GM23338 (cell line): ENCODE measurements at regions not wholly inside any gene's neighbourhood (a gene's known extent, or its start where the extent isn't known, plus 50 kb on each side); places are given as distances from the start of the nearest gene placed in this dataset.

Source experiments
- ATAC-seq: fragments of 200-7000 bp; cut with Tn5 transposase; 3 replicates; pipeline ENCODE4 v1.9.1; 2020
- DNase-seq: peaks from one replicate; pipeline ENCODE4 v3.0.0-alpha.2; 2015; ENCODE audit warnings: low spot score
- H2AFZ ChIP-seq: fragments of 200-600 bp; sonication (generic); 2 replicates; pipeline ENCODE4 v1.8.0; 2016; ENCODE audit warnings: antibody characterized with exemption, mild to moderate bottlenecking, moderate library complexity
- H3F3A ChIP-seq: fragments of 200-600 bp; sonication (generic); replicated peaks from 2 replicates; pipeline ENCODE4 v1.8.0; 2017; ENCODE audit warnings: antibody characterized with exemption, mixed run types, low read depth
- H3K27ac ChIP-seq: fragments of 200-600 bp; sonication (generic); 2 replicates; pipeline ENCODE4 v1.6.1; 2016; ENCODE audit warnings: low read depth
- H3K27me3 ChIP-seq: fragments of 200-600 bp; sonication (generic); 2 replicates; pipeline ENCODE4 v1.8.0; 2016; ENCODE audit warnings: mild to moderate bottlenecking, mixed run types, moderate library complexity; ENCODE audit not compliant: insufficient read depth
- H3K36me3 ChIP-seq: fragments of 200-600 bp; sonication (generic); 2 replicates; pipeline ENCODE4 v1.8.0; 2016; ENCODE audit warnings: mild to moderate bottlenecking; ENCODE audit not compliant: insufficient read depth
- H3K4me1 ChIP-seq: fragments of 200-600 bp; sonication (generic); 2 replicates; pipeline ENCODE4 v1.8.0; 2016; ENCODE audit warnings: mild to moderate bottlenecking, moderate library complexity; ENCODE audit not compliant: insufficient read depth
- H3K4me2 ChIP-seq: fragments of 200-600 bp; sonication (generic); 2 replicates; pipeline ENCODE4 v1.7.1; 2017; ENCODE audit warnings: mixed run types
- H3K4me3 ChIP-seq: fragments of 200-600 bp; sonication (generic); 2 replicates; pipeline ENCODE4 v1.6.1; 2016; ENCODE audit warnings: mixed run types
- H3K79me2 ChIP-seq: fragments of 200-600 bp; sonication (generic); replicated peaks from 2 replicates; pipeline ENCODE4 v1.8.0; 2017; ENCODE audit warnings: mild to moderate bottlenecking; ENCODE audit not compliant: insufficient read depth
- H3K9me2 ChIP-seq: fragments of 200-600 bp; sonication (generic); 2 replicates; pipeline ENCODE4 v1.8.0; 2017; ENCODE audit not compliant: insufficient read depth
- H4K20me1 ChIP-seq: fragments of 200-600 bp; sonication (generic); replicated peaks from 2 replicates; pipeline ENCODE4 v1.8.0; 2017; ENCODE audit warnings: mild to moderate bottlenecking; ENCODE audit not compliant: insufficient read depth
- H3K27ac Mint-ChIP-seq: 2 replicates; pipeline ENCODE4 v1.8.0; 2020; ENCODE audit warnings: inconsistent platforms, mild to moderate bottlenecking, moderate library complexity, mixed read lengths
- H3K27me3 Mint-ChIP-seq: 3 replicates; pipeline ENCODE4 v1.8.0; 2022; ENCODE audit warnings: low read depth, mild to moderate bottlenecking, moderate library complexity, mixed read lengths, inconsistent platforms; ENCODE audit not compliant: insufficient read depth, poor library complexity
- H3K36me3 Mint-ChIP-seq: 3 replicates; pipeline ENCODE4 v1.8.0; 2021; ENCODE audit warnings: low read depth, mild to moderate bottlenecking, inconsistent platforms, moderate library complexity, mixed read lengths
- H3K4me1 Mint-ChIP-seq: 3 replicates; pipeline ENCODE4 v1.8.0; 2020; ENCODE audit warnings: mild to moderate bottlenecking, inconsistent platforms, mixed read lengths
- H3K4me3 Mint-ChIP-seq: 3 replicates; pipeline ENCODE4 v1.8.0; 2021; ENCODE audit warnings: moderate library complexity, mild to moderate bottlenecking, inconsistent platforms, mixed read lengths
- H3K9me3 Mint-ChIP-seq: 3 replicates; pipeline ENCODE4 v1.8.0; 2020; ENCODE audit warnings: moderate library complexity, mild to moderate bottlenecking, inconsistent platforms, mixed read lengths
- CREB1 ChIP-seq: fragments of 250-450 bp; sonication (Bioruptor Pico); IDR thresholded peaks from 2 replicates; pipeline ENCODE4 v1.5.0; 2020; ENCODE audit warnings: low read depth, mild to moderate bottlenecking, moderate library complexity
- EZH2 ChIP-seq: fragments of 200-600 bp; sonication (generic); IDR thresholded peaks from one replicate; pipeline ENCODE4 v1.8.0; 2017; ENCODE audit warnings: antibody characterized with exemption, mild to moderate bottlenecking, low read depth; ENCODE audit not compliant: unreplicated experiment
- EZH2phosphoT487 ChIP-seq: fragments of 200-600 bp; sonication (generic); IDR thresholded peaks from one replicate; pipeline ENCODE4 v1.8.1; 2018; ENCODE audit warnings: antibody characterized with exemption; ENCODE audit not compliant: unreplicated experiment
- JUNB ChIP-seq: IDR thresholded peaks from one replicate; pipeline ENCODE4 v1.6.1; 2016; ENCODE audit warnings: antibody characterized with exemption; ENCODE audit not compliant: unreplicated experiment
- NANOG ChIP-seq: IDR thresholded peaks from 2 replicates; pipeline ENCODE4 v1.6.1; 2016; ENCODE audit warnings: antibody characterized with exemption, borderline replicate concordance
- POLR2AphosphoS5 ChIP-seq: IDR thresholded peaks from 2 replicates; pipeline ENCODE4 v1.6.1; 2016; ENCODE audit warnings: antibody characterized with exemption, low read depth
- REST ChIP-seq: IDR thresholded peaks from one replicate; pipeline ENCODE4 v1.6.1; 2018; ENCODE audit warnings: antibody characterized with exemption; ENCODE audit not compliant: unreplicated experiment
- STAT1 ChIP-seq: IDR thresholded peaks from one replicate; pipeline ENCODE4 v1.6.1; 2016; ENCODE audit warnings: antibody characterized with exemption; ENCODE audit not compliant: unreplicated experiment
- ZNF114 ChIP-seq: fragments of 250-450 bp; sonication (Bioruptor Pico); IDR thresholded peaks from 2 replicates; pipeline ENCODE4 v1.5.0; 2020; ENCODE audit warnings: mild to moderate bottlenecking, moderate library complexity
- ZNF331 ChIP-seq: fragments of 250-450 bp; sonication (Bioruptor Pico); IDR thresholded peaks from 2 replicates; pipeline ENCODE4 v1.5.0; 2020; ENCODE audit warnings: low read depth, mild to moderate bottlenecking, moderate library complexity
- TF ChIP-seq, protein P1 (sequence below), 2 experiments: fragments of 200-600 bp in 1 of 2; sonication (generic) in 1 of 2; conservative IDR thresholded peaks; 2 replicates each; pipeline versions ENCODE4 v1.5.1 to v1.6.1; 2016 to 2017; ENCODE audit warnings: antibody characterized with exemption in 2 of 2, low read depth in 2 of 2, mild to moderate bottlenecking in 2 of 2, moderate library complexity in 1 of 2
- TF ChIP-seq, protein P2 (sequence below): fragments of 250-450 bp; sonication (Bioruptor Pico); IDR thresholded peaks from 2 replicates; pipeline ENCODE4 v1.5.0; 2020; ENCODE audit warnings: mild to moderate bottlenecking, moderate library complexity
- TF ChIP-seq, protein P3 (sequence below): IDR thresholded peaks from 2 replicates; pipeline ENCODE4 v1.6.1; 2016; ENCODE audit warnings: antibody characterized with exemption

DNA sequence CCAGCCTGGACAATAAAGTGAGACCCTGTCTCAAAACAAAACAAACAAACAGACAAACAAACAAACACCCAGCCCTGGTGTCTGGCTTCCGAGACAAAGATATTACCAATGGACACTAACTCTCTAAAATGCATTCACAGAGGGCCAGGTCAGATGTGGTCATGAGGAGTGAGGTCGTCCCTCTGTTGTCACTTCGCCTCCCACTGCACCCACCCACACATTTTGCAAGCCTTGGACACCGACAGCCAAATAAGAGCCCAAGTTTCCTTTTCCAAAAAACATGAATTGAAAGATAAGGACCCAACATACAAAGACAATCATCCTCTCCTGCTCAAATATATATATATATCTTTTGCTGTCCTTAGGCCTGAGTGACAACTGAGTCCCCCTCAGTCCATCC lies 319.9 kb downstream of the TSN start:
- Histone ChIP-seq H3K9me2 (0 out of 2 replicates have a peak, but pooled peaks cover 3% of the 10 kb centered on the region), H3K4me3 (no peak overlapping the region), H2AFZ (no peak overlapping the region), H3K4me2 (no peak overlapping the region), H3K36me3 (no peaks in the 10 kb centered on the region), H3K79me2 (no peaks in the 10 kb centered on the region), H3F3A (no peaks in the 10 kb centered on the region), H4K20me1 (no peaks in the 10 kb centered on the region), H3K27ac (no peak overlapping the region), H3K27me3 (no peaks in the 10 kb centered on the region), H3K4me1 (no peaks in the 10 kb centered on the region)
- no peak for ATAC-seq
- H3K27ac Mint-ChIP-seq = no peak overlapping the region
- H3K9me3 Mint-ChIP-seq = no peaks in the 10 kb centered on the region
- no peaks in the 10 kb centered on the region for H3K36me3 Mint-ChIP-seq
- no peak for DNase-seq
- no peak overlapping the region for H3K4me3 Mint-ChIP-seq
- no peaks in the 10 kb centered on the region for H3K4me1 Mint-ChIP-seq
- TF ChIP-seq, protein P1, sequence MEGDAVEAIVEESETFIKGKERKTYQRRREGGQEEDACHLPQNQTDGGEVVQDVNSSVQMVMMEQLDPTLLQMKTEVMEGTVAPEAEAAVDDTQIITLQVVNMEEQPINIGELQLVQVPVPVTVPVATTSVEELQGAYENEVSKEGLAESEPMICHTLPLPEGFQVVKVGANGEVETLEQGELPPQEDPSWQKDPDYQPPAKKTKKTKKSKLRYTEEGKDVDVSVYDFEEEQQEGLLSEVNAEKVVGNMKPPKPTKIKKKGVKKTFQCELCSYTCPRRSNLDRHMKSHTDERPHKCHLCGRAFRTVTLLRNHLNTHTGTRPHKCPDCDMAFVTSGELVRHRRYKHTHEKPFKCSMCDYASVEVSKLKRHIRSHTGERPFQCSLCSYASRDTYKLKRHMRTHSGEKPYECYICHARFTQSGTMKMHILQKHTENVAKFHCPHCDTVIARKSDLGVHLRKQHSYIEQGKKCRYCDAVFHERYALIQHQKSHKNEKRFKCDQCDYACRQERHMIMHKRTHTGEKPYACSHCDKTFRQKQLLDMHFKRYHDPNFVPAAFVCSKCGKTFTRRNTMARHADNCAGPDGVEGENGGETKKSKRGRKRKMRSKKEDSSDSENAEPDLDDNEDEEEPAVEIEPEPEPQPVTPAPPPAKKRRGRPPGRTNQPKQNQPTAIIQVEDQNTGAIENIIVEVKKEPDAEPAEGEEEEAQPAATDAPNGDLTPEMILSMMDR (conservative IDR thresholded peaks at IDR 0.05; ENCODE audit: low read depth in 2 of 2) = no peak
- TF ChIP-seq, protein P2, sequence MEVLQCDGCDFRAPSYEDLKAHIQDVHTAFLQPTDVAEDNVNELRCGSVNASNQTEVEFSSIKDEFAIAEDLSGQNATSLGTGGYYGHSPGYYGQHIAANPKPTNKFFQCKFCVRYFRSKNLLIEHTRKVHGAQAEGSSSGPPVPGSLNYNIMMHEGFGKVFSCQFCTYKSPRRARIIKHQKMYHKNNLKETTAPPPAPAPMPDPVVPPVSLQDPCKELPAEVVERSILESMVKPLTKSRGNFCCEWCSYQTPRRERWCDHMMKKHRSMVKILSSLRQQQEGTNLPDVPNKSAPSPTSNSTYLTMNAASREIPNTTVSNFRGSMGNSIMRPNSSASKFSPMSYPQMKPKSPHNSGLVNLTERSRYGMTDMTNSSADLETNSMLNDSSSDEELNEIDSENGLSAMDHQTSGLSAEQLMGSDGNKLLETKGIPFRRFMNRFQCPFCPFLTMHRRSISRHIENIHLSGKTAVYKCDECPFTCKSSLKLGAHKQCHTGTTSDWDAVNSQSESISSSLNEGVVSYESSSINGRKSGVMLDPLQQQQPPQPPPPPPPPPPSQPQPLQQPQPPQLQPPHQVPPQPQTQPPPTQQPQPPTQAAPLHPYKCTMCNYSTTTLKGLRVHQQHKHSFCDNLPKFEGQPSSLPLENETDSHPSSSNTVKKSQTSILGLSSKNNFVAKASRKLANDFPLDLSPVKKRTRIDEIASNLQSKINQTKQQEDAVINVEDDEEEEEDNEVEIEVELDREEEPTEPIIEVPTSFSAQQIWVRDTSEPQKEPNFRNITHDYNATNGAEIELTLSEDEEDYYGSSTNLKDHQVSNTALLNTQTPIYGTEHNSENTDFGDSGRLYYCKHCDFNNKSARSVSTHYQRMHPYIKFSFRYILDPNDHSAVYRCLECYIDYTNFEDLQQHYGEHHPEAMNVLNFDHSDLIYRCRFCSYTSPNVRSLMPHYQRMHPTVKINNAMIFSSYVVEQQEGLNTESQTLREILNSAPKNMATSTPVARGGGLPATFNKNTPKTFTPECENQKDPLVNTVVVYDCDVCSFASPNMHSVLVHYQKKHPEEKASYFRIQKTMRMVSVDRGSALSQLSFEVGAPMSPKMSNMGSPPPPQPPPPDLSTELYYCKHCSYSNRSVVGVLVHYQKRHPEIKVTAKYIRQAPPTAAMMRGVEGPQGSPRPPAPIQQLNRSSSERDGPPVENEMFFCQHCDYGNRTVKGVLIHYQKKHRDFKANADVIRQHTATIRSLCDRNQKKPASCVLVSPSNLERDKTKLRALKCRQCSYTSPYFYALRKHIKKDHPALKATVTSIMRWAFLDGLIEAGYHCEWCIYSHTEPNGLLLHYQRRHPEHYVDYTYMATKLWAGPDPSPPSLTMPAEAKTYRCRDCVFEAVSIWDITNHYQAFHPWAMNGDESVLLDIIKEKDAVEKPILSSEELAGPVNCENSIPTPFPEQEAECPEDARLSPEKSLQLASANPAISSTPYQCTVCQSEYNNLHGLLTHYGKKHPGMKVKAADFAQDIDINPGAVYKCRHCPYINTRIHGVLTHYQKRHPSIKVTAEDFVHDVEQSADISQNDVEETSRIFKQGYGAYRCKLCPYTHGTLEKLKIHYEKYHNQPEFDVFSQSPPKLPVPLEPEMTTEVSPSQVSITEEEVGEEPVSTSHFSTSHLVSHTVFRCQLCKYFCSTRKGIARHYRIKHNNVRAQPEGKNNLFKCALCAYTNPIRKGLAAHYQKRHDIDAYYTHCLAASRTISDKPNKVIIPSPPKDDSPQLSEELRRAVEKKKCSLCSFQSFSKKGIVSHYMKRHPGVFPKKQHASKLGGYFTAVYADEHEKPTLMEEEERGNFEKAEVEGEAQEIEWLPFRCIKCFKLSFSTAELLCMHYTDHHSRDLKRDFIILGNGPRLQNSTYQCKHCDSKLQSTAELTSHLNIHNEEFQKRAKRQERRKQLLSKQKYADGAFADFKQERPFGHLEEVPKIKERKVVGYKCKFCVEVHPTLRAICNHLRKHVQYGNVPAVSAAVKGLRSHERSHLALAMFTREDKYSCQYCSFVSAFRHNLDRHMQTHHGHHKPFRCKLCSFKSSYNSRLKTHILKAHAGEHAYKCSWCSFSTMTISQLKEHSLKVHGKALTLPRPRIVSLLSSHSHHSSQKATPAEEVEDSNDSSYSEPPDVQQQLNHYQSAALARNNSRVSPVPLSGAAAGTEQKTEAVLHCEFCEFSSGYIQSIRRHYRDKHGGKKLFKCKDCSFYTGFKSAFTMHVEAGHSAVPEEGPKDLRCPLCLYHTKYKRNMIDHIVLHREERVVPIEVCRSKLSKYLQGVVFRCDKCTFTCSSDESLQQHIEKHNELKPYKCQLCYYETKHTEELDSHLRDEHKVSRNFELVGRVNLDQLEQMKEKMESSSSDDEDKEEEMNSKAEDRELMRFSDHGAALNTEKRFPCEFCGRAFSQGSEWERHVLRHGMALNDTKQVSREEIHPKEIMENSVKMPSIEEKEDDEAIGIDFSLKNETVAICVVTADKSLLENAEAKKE (CRISPR knock-in tag) = no peak
- TF ChIP-seq STAT1 (no peak), EZH2phosphoT487 (no peak), ZNF331 (CRISPR knock-in tag) (no peak), ZNF114 (no peak), NANOG (no peak), CREB1 (no peak), POLR2AphosphoS5 (no peak), REST (no peak), JUNB (no peak), EZH2 (no peak)
- TF ChIP-seq, protein P3, sequence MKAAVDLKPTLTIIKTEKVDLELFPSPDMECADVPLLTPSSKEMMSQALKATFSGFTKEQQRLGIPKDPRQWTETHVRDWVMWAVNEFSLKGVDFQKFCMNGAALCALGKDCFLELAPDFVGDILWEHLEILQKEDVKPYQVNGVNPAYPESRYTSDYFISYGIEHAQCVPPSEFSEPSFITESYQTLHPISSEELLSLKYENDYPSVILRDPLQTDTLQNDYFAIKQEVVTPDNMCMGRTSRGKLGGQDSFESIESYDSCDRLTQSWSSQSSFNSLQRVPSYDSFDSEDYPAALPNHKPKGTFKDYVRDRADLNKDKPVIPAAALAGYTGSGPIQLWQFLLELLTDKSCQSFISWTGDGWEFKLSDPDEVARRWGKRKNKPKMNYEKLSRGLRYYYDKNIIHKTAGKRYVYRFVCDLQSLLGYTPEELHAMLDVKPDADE = no peak
- H3K27me3 Mint-ChIP-seq = peaks cover 4% of the 10 kb centered on the region
